Left cardiac atrium (tissue), 4 donors: ENCODE measurements at regions not wholly inside any gene's neighbourhood (a gene's known extent, or its start where the extent isn't known, plus 50 kb on each side); places are given as distances from the start of the nearest gene placed in this dataset.

Source experiments
- ATAC-seq, 2 donors: fragments of 200-7000 bp; cut with Tn5 transposase; one replicate each; pipeline ENCODE4 v1.9.1; 2020; ENCODE audit warnings: mild to moderate bottlenecking in 2 of 2, moderate library complexity in 2 of 2
- DNase-seq: peaks from one replicate; pipeline ENCODE4 v3.0.0-alpha.2; 2020
- intact Hi-C, 2 donors: fragments of 100-400 bp; cut with DNase I; formaldehyde crosslinking; loops; one replicate each; pipeline versions ENCODE4 v1.14.1 to v1.15.1; 2022 to 2023
- donor health status: DM: no; HTN: yes; CAD: no.
- donor health status: DM: no; HTN: yes; CAD: no; lungs with severe emphysema.
- donor health status: DM: yes; HTN: yes; CAD: no.
- donor health status: Dilated cardiomyopathy.

- no peak for ATAC-seq
- no peak for DNase-seq
- intact Hi-C loops = no loop called here
Observed at GRCh38 chr13:56900549-56901279, 240.0 kb upstream of the PRR20A start.

GRCh38 chr13:56902276-56902675 is 238.4 kb upstream of the PRR20A start:
- no peak for DNase-seq
- no peak for ATAC-seq
- intact Hi-C loops = no loop called here

GRCh38 chr13:56903710-56904282 is 236.9 kb upstream of the PRR20A start:
- ATAC-seq = no peak
- DNase-seq = no peak
- intact Hi-C loops = no loop called here

- intact Hi-C loops = no loop called here
- no peak for ATAC-seq
- no peak for DNase-seq
Observed at GRCh38 chr13:56906909-56907308, 233.8 kb upstream of the PRR20A start.

- no peak for ATAC-seq
- intact Hi-C loops = no loop called here
- DNase-seq = no peak
Observed at GRCh38 chr13:56907766-56908165, 233.0 kb upstream of the PRR20A start.

- DNase-seq (no peak), ATAC-seq (no peak)
Observed at GRCh38 chr13:56909896-56910600, 230.7 kb upstream of the PRR20A start.

GRCh38 chr13:56917966-56918365 is 222.8 kb upstream of the PRR20A start:
- intact Hi-C loops = no loop called here
- DNase-seq (no peak), ATAC-seq (no peak)

More at GRCh38 chr13:56909896-56910600, 230.7 kb upstream of the PRR20A start:
- intact Hi-C loops = no loop called here

- DNase-seq (no peak), ATAC-seq (no peak)
- intact Hi-C loops = no loop called here
Observed at GRCh38 chr13:56923626-56924140, 217.0 kb upstream of the PRR20A start.

- intact Hi-C loops = no loop called here
- ATAC-seq = no peak
- no peak for DNase-seq
Observed at GRCh38 chr13:56924401-56924800, 216.3 kb upstream of the PRR20A start.

- no peak for ATAC-seq
- intact Hi-C loops = no loop called here
- no peak for DNase-seq
Observed at GRCh38 chr13:56932104-56932503, 208.6 kb upstream of the PRR20A start.

GRCh38 chr13:56953965-56954364 is 186.8 kb upstream of the PRR20A start:
- ATAC-seq = no peak
- intact Hi-C loops = no loop called here

GRCh38 chr13:56975647-56976046 is 165.1 kb upstream of the PRR20A start:
- DNase-seq = no peak
- ATAC-seq = no peak
- intact Hi-C loops = no loop called here

More at GRCh38 chr13:56953965-56954364, 186.8 kb upstream of the PRR20A start:
- DNase-seq = no peak

- DNase-seq = no peak
- intact Hi-C loops = no loop called here
- no peak for ATAC-seq
Observed at GRCh38 chr13:56980856-56981255, 159.9 kb upstream of the PRR20A start.

- intact Hi-C loops = no loop called here
- DNase-seq (no peak), ATAC-seq (no peak)
Observed at GRCh38 chr13:56986121-56986520, 154.6 kb upstream of the PRR20A start.

- intact Hi-C loops = no loop called here
- ATAC-seq (no peak), DNase-seq (no peak)
Observed at GRCh38 chr13:56988543-56988942, 152.2 kb upstream of the PRR20A start.

GRCh38 chr13:57003682-57004081 is 137.0 kb upstream of the PRR20A start:
- DNase-seq (no peak), ATAC-seq (no peak)
- intact Hi-C loops = no loop called here

GRCh38 chr13:57017357-57017756 is 123.4 kb upstream of the PRR20A start:
- no peak for DNase-seq
- intact Hi-C loops = no loop called here
- no peak for ATAC-seq

- ATAC-seq (no peak), DNase-seq (no peak)
- intact Hi-C loops = no loop called here
Observed at GRCh38 chr13:57018915-57019314, 121.8 kb upstream of the PRR20A start.

- DNase-seq (no peak), ATAC-seq (no peak)
- intact Hi-C loops = no loop called here
Observed at GRCh38 chr13:57030671-57031070, 110.0 kb upstream of the PRR20A start.

GRCh38 chr13:57036290-57036689 is 104.4 kb upstream of the PRR20A start:
- intact Hi-C loops = no loop called here
- ATAC-seq (no peak), DNase-seq (no peak)
